RWPE1 (cell line): ENCODE measurements at regions not wholly inside any gene's neighbourhood (a gene's known extent, or its start where the extent isn't known, plus 50 kb on each side); places are given as distances from the start of the nearest gene placed in this dataset.

Source experiments
- CTCF ChIA-PET: fragments of 350-600 bp; sonication (Branson Sonifier 250); formaldehyde crosslinking; extraction: SDS; loops from one replicate; lab custom pipeline; 2021; lab: Yijun Ruan, JAX
- POLR2A ChIA-PET: fragments of 400-600 bp; formaldehyde crosslinking; extraction: SDS; loops from one replicate; lab custom pipeline; 2020; ENCODE audit warnings: antibody characterized with exemption; ENCODE audit not compliant: low non-redundant PET; lab: Yijun Ruan, JAX
- DNase-seq: peaks from one replicate; pipeline ENCODE4 v3.0.0; 2012; ENCODE audit warnings: low spot score
- H3K27ac ChIP-seq: fragments of 450-650 bp; 2 replicates; pipeline ENCODE4 v1.5.1; 2017
- TF ChIP-seq, protein P1 (sequence below): fragments of 450-650 bp; conservative IDR thresholded peaks from 2 replicates; pipeline ENCODE4 v1.5.1; 2017; ENCODE audit warnings: low read depth, mild to moderate bottlenecking

DNA sequence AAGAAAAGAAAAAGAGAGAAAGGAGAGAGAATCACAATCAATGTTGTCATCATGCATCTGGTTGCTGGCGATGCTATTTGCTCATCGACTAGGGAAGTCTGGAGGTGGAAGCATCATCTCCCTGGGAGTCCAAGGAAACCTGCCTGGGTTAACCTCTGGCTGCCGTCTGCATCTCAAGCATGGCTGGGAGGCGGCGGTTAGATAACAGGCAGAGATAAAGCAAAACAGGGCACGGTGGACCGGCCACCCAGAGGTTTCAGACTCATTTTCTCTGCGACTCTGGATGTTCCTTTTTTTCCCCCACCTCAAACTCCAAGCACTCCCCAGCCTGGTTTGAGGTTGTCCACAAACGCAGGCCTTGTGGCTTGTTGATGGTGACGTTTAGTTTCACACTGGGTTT is 161.2 kb downstream of the ENGASE start:
- H3K27ac ChIP-seq, result no peak overlapping the region
- DNase-seq, result no peak
- ChIA-PET POLR2A (no interaction called here), CTCF (no interaction called here)
- TF ChIP-seq, protein P1, sequence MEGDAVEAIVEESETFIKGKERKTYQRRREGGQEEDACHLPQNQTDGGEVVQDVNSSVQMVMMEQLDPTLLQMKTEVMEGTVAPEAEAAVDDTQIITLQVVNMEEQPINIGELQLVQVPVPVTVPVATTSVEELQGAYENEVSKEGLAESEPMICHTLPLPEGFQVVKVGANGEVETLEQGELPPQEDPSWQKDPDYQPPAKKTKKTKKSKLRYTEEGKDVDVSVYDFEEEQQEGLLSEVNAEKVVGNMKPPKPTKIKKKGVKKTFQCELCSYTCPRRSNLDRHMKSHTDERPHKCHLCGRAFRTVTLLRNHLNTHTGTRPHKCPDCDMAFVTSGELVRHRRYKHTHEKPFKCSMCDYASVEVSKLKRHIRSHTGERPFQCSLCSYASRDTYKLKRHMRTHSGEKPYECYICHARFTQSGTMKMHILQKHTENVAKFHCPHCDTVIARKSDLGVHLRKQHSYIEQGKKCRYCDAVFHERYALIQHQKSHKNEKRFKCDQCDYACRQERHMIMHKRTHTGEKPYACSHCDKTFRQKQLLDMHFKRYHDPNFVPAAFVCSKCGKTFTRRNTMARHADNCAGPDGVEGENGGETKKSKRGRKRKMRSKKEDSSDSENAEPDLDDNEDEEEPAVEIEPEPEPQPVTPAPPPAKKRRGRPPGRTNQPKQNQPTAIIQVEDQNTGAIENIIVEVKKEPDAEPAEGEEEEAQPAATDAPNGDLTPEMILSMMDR, result no peak

DNA sequence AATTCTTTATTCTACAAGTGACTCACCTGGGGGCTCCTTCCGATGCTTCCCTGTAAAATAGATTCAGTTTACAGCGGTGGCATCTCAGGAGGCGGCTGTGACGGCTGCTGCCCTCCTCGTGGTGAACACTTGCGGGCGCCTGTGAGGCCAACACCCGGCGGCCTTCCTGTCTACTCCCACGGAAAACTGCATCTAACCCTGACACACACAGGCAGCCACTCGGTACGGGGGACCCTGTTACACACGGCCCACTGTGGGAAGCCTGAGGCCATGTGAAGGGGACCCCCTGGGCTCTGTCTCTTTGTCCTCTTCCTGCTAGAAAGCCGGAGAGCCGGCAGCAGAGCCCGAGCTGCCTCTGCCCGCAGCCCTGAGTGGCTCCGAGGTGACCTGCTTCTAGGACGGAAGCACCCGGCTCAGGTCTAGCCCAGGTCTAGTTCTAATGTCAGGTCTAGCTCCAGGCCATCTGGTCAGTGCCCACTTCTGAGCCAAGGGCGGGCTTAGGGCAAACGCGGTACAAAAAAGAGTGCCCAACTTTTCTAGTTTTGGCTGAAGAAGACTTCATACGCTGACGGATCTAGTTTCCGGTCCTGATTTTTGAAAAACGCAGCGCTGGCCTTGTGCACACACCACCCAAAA is 159.4 kb downstream of the ENGASE start:
- DNase-seq, result no peak
- no peak overlapping the region for H3K27ac ChIP-seq
- ChIA-PET CTCF (interaction anchor here (0.7 kb wide), 1 partner anchor 635 kb away, joined by 3 read pairs; no protein-coding TSS in a partner anchor), POLR2A (no interaction called here)
- TF ChIP-seq, protein P1, result no peak

DNA sequence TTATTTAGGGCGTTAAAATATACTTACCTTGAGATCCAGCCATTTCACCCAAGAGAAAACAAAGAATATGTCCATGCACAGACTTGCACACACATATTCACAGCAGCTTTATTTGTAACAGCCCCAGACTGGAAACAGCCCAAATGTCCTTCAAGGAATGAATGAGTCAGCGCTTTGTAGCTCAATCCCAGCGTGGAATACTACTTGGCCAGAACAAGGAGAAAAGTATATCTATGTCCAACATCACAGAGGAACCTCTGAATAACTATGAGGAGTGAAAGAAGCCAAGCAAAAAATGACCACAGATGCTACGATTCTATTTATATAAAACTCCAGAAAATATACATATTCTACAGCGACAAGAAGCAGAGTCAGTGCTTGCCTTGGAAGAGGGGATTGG is 158.3 kb downstream of the ENGASE start:
- no peak overlapping the region for H3K27ac ChIP-seq
- TF ChIP-seq, protein P1, result no peak
- POLR2A ChIA-PET, result no interaction called here
- CTCF ChIA-PET, result interaction anchor here (0.5 kb wide), 1 partner anchor 168 kb away, joined by 4 read pairs; no protein-coding TSS in a partner anchor
- no peak for DNase-seq

DNA sequence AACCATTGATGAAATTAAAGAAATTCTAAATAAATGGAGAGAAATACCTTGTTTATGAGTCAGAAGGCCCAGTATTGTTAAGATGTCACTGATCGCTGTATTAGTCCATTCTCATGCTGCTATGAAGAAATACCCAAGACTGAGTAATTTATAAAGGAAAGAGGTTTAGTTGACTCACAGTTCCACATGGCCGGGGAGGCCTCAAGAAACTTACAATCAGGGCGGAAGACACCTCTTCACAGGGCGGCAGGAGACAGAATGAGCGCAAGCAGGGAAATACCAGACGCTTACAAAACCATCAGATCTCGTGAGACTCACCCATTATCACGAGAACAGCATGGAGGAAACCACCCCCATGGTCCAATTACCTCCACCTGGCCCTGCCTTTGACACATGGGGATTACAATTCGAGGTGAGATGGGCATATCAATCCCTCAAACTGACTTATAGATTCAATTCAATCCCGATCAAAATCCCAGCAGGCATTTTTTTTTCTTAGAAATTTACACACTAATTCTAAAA is 157.2 kb downstream of the ENGASE start:
- peak overlapping the region; percentile 66 for H3K27ac ChIP-seq
- POLR2A ChIA-PET, result no interaction called here
- peak; percentile 46 for DNase-seq
- TF ChIP-seq, protein P1, result no peak
- CTCF ChIA-PET, result no interaction called here

DNA sequence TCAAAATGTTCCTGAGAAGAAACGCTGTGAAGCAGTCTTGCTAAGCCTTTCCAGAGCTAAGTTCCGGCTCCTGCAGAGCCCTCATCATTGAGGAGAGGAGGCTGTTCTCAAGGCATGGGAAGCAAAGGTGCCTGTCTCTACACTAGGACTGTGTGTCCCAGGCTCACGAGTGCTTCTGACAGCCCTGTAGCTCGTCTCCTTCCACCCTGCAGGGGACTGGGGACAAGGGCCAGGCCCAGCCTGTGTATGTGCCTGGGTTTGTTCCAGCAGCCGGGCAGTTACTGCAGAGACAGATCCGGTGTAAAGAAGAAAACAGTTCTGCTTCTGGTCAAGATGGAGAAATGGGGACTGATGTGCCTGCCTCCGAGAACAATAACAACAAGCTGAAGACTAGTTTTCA is 156.0 kb downstream of the ENGASE start:
- peak overlapping the region; percentile 99 for H3K27ac ChIP-seq
- TF ChIP-seq, protein P1, result no peak
- no peak for DNase-seq
- ChIA-PET CTCF (interaction anchor here (0.5 kb wide), 1 partner anchor 205 kb away, joined by 3 read pairs; no protein-coding TSS in a partner anchor), POLR2A (no interaction called here)

DNA sequence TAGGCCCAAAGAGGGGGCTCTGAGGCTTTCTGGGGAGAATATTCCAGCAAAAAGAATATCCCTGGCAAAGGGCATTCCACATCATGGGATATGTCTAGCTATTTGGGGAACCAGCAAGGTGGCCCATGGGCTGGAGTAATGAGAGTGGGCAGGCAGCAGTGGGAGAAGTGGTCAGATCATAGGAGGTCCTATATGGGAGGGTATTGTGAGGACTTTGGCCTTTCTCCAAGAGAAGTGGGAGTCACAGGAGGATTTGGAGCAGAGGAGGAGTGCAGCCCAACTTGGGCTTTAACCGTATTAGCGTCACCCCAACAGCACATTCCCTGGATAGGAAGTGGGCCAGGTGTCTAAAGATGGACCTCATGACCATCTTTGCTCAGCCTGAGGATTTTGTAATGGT is 151.4 kb downstream of the ENGASE start:
- peak overlapping the region; percentile 99 for H3K27ac ChIP-seq
- TF ChIP-seq, protein P1, result no peak
- ChIA-PET CTCF (no interaction called here), POLR2A (no interaction called here)
- no peak for DNase-seq
